Neural cell (in vitro differentiated cells): ENCODE measurements at regions not wholly inside any gene's neighbourhood (a gene's known extent, or its start where the extent isn't known, plus 50 kb on each side); places are given as distances from the start of the nearest gene placed in this dataset.

ENCODE experiments used
- H2AFZ ChIP-seq: fragments of 200-600, 300-800 bp; sonication (generic), shearing (Covaris generic); 2 replicates; pipeline ENCODE4 v1.6.0; 2014; ENCODE audit warnings: low read depth, mild to moderate bottlenecking, antibody characterized with exemption, low read length, moderate library complexity
- H3F3A ChIP-seq: fragments of 200-600 bp; shearing (Covaris generic); 2 replicates; pipeline ENCODE4 v1.6.1; 2016; ENCODE audit warnings: mild to moderate bottlenecking, moderate library complexity, mixed read lengths, antibody characterized with exemption, low read length; ENCODE audit not compliant: insufficient read depth, poor library complexity, severe bottlenecking
- H3K27ac ChIP-seq: fragments of 200-600, 300-800 bp; sonication (generic), shearing (Covaris generic); 2 replicates; pipeline ENCODE4 v1.5.1; 2014; ENCODE audit warnings: mild to moderate bottlenecking, low read length, moderate library complexity
- H3K27me3 ChIP-seq: fragments of 300-800, 200-600 bp; sonication (generic), shearing (Covaris generic); 2 replicates; pipeline ENCODE4 v1.6.0; 2014; ENCODE audit warnings: mild to moderate bottlenecking, low read depth, low read length, moderate library complexity; ENCODE audit not compliant: insufficient read depth
- H3K36me3 ChIP-seq: fragments of 300-800, 200-600 bp; sonication (generic), shearing (Covaris generic); 2 replicates; pipeline ENCODE4 v1.5.1; 2014; ENCODE audit warnings: mild to moderate bottlenecking, antibody characterized with exemption, low read length, moderate library complexity; ENCODE audit not compliant: insufficient read depth
- H3K4me2 ChIP-seq: fragments of 300-800, 200-600 bp; sonication (generic), shearing (Covaris generic); 2 replicates; pipeline ENCODE4 v1.6.0; 2014; ENCODE audit warnings: mild to moderate bottlenecking, low read length
- H3K4me3 ChIP-seq: fragments of 300-800, 200-600 bp; sonication (generic), shearing (Covaris generic); 2 replicates; pipeline ENCODE4 v1.5.1; 2014; ENCODE audit warnings: mild to moderate bottlenecking, low read length, moderate library complexity
- H3K79me2 ChIP-seq: fragments of 200-600 bp; shearing (Covaris generic); replicated peaks from 2 replicates; pipeline ENCODE4 v1.6.0; 2014; ENCODE audit warnings: mild to moderate bottlenecking, low read length, moderate library complexity; ENCODE audit not compliant: insufficient read depth
- H3K9ac ChIP-seq: fragments of 300-800, 200-600 bp; sonication (generic), shearing (Covaris generic); 2 replicates; pipeline ENCODE4 v1.6.1; 2016; ENCODE audit warnings: mild to moderate bottlenecking, low read length, mixed read lengths
- H3K9me2 ChIP-seq: fragments of 200-600 bp; shearing (Covaris generic); 2 replicates; pipeline ENCODE4 v1.6.1; 2016; ENCODE audit warnings: mild to moderate bottlenecking, low read length, mixed read lengths; ENCODE audit not compliant: insufficient read depth
- H3K9me3 ChIP-seq: fragments of 200-600, 300-800 bp; sonication (generic), shearing (Covaris generic); 2 replicates; pipeline ENCODE4 v1.6.1; 2016; ENCODE audit warnings: mild to moderate bottlenecking, mixed run types, low read length, moderate library complexity, mixed read lengths
- H4K20me1 ChIP-seq: fragments of 200-600 bp; shearing (Covaris generic); 2 replicates; pipeline ENCODE4 v1.6.1; 2016; ENCODE audit warnings: mild to moderate bottlenecking, mixed run types; ENCODE audit not compliant: insufficient read depth
- CTCF ChIP-seq: fragments of 450-650 bp; IDR thresholded peaks from 2 replicates; pipeline ENCODE4 v1.5.1; 2014; ENCODE audit warnings: antibody characterized with exemption, mild to moderate bottlenecking, moderate library complexity; ENCODE audit not compliant: poor library complexity, severe bottlenecking
- EP300 ChIP-seq: fragments of 450-650 bp; conservative IDR thresholded peaks from 2 replicates; pipeline ENCODE4 v1.6.1; 2014; ENCODE audit warnings: antibody characterized with exemption, mild to moderate bottlenecking, moderate library complexity; ENCODE audit not compliant: poor library complexity, severe bottlenecking
- EZH2 ChIP-seq: fragments of 200-600, 300-800 bp; shearing (Covaris generic), sonication (generic); IDR thresholded peaks from 2 replicates; pipeline ENCODE4 v1.6.1; 2014; ENCODE audit warnings: antibody characterized with exemption, low read length, borderline replicate concordance, mild to moderate bottlenecking; ENCODE audit not compliant: insufficient read depth, poor library complexity, severe bottlenecking
- MXI1 ChIP-seq: fragments of 450-650 bp; conservative IDR thresholded peaks from 2 replicates; pipeline ENCODE4 v1.6.1; 2014; ENCODE audit warnings: antibody characterized with exemption, mild to moderate bottlenecking; ENCODE audit not compliant: poor library complexity, severe bottlenecking
- POLR2AphosphoS5 ChIP-seq: IDR thresholded peaks from 2 replicates; pipeline ENCODE4 v1.6.1; 2012
- RAD21 ChIP-seq: fragments of 450-650 bp; conservative IDR thresholded peaks from 2 replicates; pipeline ENCODE4 v1.6.1; 2014; ENCODE audit warnings: antibody characterized with exemption, mild to moderate bottlenecking, moderate library complexity
- REST ChIP-seq: IDR thresholded peaks from 2 replicates; pipeline ENCODE4 v1.6.1; 2012; ENCODE audit warnings: borderline replicate concordance
- SMC3 ChIP-seq: fragments of 450-650 bp; conservative IDR thresholded peaks from 2 replicates; pipeline ENCODE4 v1.6.1; 2014; ENCODE audit warnings: antibody characterized with exemption, mild to moderate bottlenecking, moderate library complexity; ENCODE audit not compliant: poor library complexity
- TAF1 ChIP-seq: IDR thresholded peaks from 2 replicates; pipeline ENCODE4 v1.6.1; 2012; ENCODE audit warnings: low read depth

DNA sequence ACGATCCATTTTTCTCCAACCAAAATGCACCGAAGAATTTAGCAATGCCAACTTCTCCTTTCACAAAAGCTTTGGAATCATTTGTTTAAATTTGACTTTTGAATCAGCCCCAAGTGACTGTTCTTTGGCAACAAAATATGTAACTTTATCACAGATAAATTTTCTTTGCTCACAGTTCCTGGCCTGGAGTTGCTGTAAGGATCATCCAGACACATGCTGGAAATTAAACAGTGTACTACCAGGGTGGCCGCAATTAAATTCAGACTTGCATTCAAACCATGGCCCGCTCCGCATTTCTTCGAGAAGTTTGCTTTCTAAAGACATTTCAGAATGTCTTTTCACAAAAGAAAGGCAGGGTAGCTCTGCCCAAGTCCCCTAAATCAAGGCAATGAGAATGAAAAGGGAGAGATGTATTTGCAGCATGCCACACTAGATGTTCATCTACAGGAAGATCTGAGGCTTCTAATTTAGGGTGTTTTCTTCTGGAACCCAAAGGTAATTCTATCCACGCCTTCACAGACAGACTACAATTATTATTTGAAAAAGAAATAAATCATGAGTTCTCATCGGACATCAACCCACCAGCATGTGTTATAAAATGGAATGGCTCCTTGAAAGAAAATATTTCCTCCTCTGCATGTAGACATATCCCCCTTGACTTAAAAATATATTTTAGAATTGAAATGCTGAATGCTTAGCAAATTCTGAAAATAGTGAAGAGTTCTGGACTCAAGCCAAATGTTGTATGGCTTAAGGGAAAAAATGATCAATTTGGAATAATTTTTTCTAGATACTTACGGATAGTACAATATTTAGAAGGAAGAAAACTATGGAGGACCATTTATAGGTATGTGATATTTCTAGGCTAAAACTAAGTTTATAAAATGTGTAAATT lies 189.7 kb upstream of the BLID start:
- H3K9me3 ChIP-seq: no peaks in the 10 kb centered on the region
- no peak overlapping the region for H3K4me2 ChIP-seq
- no peak overlapping the region for H3K27ac ChIP-seq
- no peaks in the 10 kb centered on the region for H3K79me2 ChIP-seq
- H3K9ac ChIP-seq: no peak overlapping the region
- no peaks in the 10 kb centered on the region for H4K20me1 ChIP-seq
- no peaks in the 10 kb centered on the region for H3K9me2 ChIP-seq
- TF ChIP-seq CTCF: no peak
- TF ChIP-seq MXI1: no peak
- no peak for TF ChIP-seq POLR2AphosphoS5
- no peak for TF ChIP-seq SMC3
- TF ChIP-seq RAD21: no peak
- TF ChIP-seq EP300: no peak
- TF ChIP-seq REST: no peak
- no peak for TF ChIP-seq EZH2
- TF ChIP-seq TAF1: no peak
- H3F3A ChIP-seq: no peaks in the 10 kb centered on the region
- H3K4me3 ChIP-seq: no peak overlapping the region
- no peak overlapping the region for H2AFZ ChIP-seq
- H3K27me3 ChIP-seq: no peaks in the 10 kb centered on the region
- no peaks in the 10 kb centered on the region for H3K36me3 ChIP-seq

GRCh38 chr11:122304973-122305372 lies 189.0 kb upstream of the BLID start:
- Histone ChIP-seq H3K27me3 (no peaks in the 10 kb centered on the region), H4K20me1 (no peaks in the 10 kb centered on the region), H3K27ac (no peak overlapping the region), H3F3A (no peaks in the 10 kb centered on the region), H3K4me2 (no peak overlapping the region), H3K36me3 (no peaks in the 10 kb centered on the region), H2AFZ (no peak overlapping the region), H3K9me3 (no peaks in the 10 kb centered on the region), H3K79me2 (no peaks in the 10 kb centered on the region), H3K9ac (no peak overlapping the region), H3K9me2 (no peaks in the 10 kb centered on the region), H3K4me3 (no peak overlapping the region)
- no peak for TF ChIP-seq POLR2AphosphoS5
- no peak for TF ChIP-seq CTCF
- no peak for TF ChIP-seq SMC3
- TF ChIP-seq REST: no peak
- no peak for TF ChIP-seq EZH2
- TF ChIP-seq MXI1: no peak
- no peak for TF ChIP-seq RAD21
- no peak for TF ChIP-seq EP300
- TF ChIP-seq TAF1: no peak
